Osteocyte (in vitro differentiated cells): ENCODE measurements at regions not wholly inside any gene's neighbourhood (a gene's known extent, or its start where the extent isn't known, plus 50 kb on each side); places are given as distances from the start of the nearest gene placed in this dataset.

Source experiments
- DNase-seq: peaks from one replicate; pipeline ENCODE4 v3.0.0; 2021; ENCODE audit warnings: mixed read lengths; ENCODE audit not compliant: unreplicated experiment; ENCODE audit errors: extremely low spot score
- H3K27ac Mint-ChIP-seq: one replicate; pipeline ENCODE4 v1.8.0; 2021; ENCODE audit warnings: mild to moderate bottlenecking, mixed read lengths; ENCODE audit not compliant: unreplicated experiment
- H3K27me3 Mint-ChIP-seq: one replicate; pipeline ENCODE4 v1.8.0; 2021; ENCODE audit warnings: mixed read lengths; ENCODE audit not compliant: unreplicated experiment
- H3K36me3 Mint-ChIP-seq: one replicate; pipeline ENCODE4 v1.8.0; 2021; ENCODE audit warnings: mixed read lengths; ENCODE audit not compliant: unreplicated experiment
- H3K4me1 Mint-ChIP-seq: one replicate; pipeline ENCODE4 v1.8.0; 2021; ENCODE audit warnings: mixed read lengths; ENCODE audit not compliant: unreplicated experiment
- H3K4me3 Mint-ChIP-seq: one replicate; pipeline ENCODE4 v1.8.0; 2021; ENCODE audit warnings: mild to moderate bottlenecking, moderate library complexity, mixed read lengths; ENCODE audit not compliant: unreplicated experiment
- H3K9me3 Mint-ChIP-seq: one replicate; pipeline ENCODE4 v1.8.0; 2021; ENCODE audit warnings: mixed read lengths; ENCODE audit not compliant: unreplicated experiment
- TF ChIP-seq, protein P1 (sequence below): fragments of 200-600 bp; sonication (generic); IDR thresholded peaks from 2 replicates; pipeline ENCODE4 v1.5.0; 2021; ENCODE audit warnings: antibody characterized with exemption, mild to moderate bottlenecking, moderate library complexity

GRCh38 chr4:160880180-160880579 is 1283.6 kb downstream of the FSTL5 start:
- Mint-ChIP-seq H3K4me3 (no peak overlapping the region), H3K27me3 (no peaks in the 10 kb centered on the region), H3K4me1 (no peaks in the 10 kb centered on the region), H3K36me3 (no peaks in the 10 kb centered on the region), H3K27ac (no peak overlapping the region), H3K9me3 (no peaks in the 10 kb centered on the region)
- TF ChIP-seq, protein P1, sequence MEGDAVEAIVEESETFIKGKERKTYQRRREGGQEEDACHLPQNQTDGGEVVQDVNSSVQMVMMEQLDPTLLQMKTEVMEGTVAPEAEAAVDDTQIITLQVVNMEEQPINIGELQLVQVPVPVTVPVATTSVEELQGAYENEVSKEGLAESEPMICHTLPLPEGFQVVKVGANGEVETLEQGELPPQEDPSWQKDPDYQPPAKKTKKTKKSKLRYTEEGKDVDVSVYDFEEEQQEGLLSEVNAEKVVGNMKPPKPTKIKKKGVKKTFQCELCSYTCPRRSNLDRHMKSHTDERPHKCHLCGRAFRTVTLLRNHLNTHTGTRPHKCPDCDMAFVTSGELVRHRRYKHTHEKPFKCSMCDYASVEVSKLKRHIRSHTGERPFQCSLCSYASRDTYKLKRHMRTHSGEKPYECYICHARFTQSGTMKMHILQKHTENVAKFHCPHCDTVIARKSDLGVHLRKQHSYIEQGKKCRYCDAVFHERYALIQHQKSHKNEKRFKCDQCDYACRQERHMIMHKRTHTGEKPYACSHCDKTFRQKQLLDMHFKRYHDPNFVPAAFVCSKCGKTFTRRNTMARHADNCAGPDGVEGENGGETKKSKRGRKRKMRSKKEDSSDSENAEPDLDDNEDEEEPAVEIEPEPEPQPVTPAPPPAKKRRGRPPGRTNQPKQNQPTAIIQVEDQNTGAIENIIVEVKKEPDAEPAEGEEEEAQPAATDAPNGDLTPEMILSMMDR = no peak
- no peak for DNase-seq

- TF ChIP-seq, protein P1 = no peak
- Mint-ChIP-seq H3K27ac (no peak overlapping the region), H3K4me3 (no peak overlapping the region), H3K27me3 (no peaks in the 10 kb centered on the region), H3K36me3 (no peaks in the 10 kb centered on the region), H3K9me3 (no peaks in the 10 kb centered on the region), H3K4me1 (no peaks in the 10 kb centered on the region)
- DNase-seq = no peak
Measured at GRCh38 chr4:160887668-160888067, 1276.1 kb downstream of the FSTL5 start.

DNA sequence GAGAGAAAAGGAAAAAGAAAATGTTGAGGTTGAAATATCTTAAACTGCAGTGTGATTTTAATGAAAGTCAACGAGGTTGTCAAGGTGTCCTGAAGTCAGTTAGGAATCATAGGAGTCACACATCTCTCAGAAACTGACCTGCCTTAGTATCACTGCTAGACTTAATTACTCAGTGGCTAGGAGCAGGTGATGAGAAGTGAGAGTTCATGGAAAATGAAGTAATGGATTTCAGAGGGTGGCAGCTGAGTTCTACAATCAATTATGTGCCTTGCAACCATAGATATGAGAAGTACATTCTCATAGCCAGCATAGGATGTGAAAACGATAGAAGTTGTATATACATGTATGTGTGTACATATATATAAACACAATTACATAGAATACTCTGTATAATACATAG is 1269.7 kb downstream of the FSTL5 start:
- no peak for DNase-seq
- Mint-ChIP-seq H3K4me3 (no peak overlapping the region), H3K36me3 (no peaks in the 10 kb centered on the region), H3K4me1 (no peaks in the 10 kb centered on the region), H3K27me3 (no peaks in the 10 kb centered on the region), H3K9me3 (no peaks in the 10 kb centered on the region), H3K27ac (no peak overlapping the region)
- TF ChIP-seq, protein P1 = no peak

DNA sequence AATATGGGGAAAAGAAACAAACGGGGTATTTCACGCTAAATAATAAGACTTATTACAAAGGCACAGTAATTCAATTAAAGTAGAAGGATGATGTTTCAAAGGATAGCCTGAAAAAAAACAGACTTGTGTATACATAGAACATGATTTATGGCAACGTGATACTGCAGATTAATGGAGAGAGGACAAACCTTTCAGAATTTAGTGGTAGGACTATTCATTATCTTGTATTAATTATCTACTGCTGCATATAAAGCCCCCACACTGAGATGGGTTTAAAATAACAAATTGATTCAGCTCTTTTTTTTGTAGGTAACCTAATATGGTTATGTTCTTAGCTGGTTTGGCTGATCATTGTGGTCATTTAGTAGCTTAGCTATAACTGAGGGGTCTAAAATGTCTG is 1269.0 kb downstream of the FSTL5 start:
- DNase-seq = no peak
- no peak overlapping the region for H3K27ac Mint-ChIP-seq
- TF ChIP-seq, protein P1 = no peak
- H3K9me3 Mint-ChIP-seq = no peaks in the 10 kb centered on the region
- no peaks in the 10 kb centered on the region for H3K4me1 Mint-ChIP-seq
- H3K4me3 Mint-ChIP-seq = no peak overlapping the region
- no peaks in the 10 kb centered on the region for H3K36me3 Mint-ChIP-seq
- no peaks in the 10 kb centered on the region for H3K27me3 Mint-ChIP-seq

DNA sequence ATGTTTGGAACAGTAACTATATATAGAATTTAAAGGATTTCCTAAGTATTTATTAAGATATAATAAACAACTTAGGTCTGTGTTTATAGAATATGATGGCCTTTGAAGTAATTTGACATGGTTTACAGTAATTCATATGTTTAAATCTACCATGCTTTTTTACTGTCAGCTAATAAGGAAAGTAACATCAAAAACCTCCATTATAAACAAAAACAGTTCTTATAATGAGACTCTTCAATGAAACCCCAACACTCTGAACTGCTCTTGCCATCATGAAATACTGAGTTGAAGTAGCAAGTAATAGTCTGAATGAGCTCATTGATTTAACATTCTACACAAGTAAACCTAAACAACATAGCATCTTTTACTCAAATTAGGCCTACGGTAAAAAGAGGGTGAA is 1236.5 kb downstream of the FSTL5 start:
- H3K4me3 Mint-ChIP-seq = no peak overlapping the region
- H3K27ac Mint-ChIP-seq = no peak overlapping the region
- no peaks in the 10 kb centered on the region for H3K9me3 Mint-ChIP-seq
- TF ChIP-seq, protein P1 = no peak
- H3K4me1 Mint-ChIP-seq = no peaks in the 10 kb centered on the region
- H3K27me3 Mint-ChIP-seq = no peaks in the 10 kb centered on the region
- DNase-seq = no peak
- H3K36me3 Mint-ChIP-seq = no peaks in the 10 kb centered on the region
